HCT116 (cell line): ENCODE measurements at regions not wholly inside any gene's neighbourhood (a gene's known extent, or its start where the extent isn't known, plus 50 kb on each side); places are given as distances from the start of the nearest gene placed in this dataset.

Source experiments
- ATAC-seq: fragments of 200-7000 bp; cut with Tn5 transposase; 2 replicates; pipeline ENCODE4 v1.9.1; 2020; ENCODE audit warnings: mild to moderate bottlenecking, moderate library complexity
- BruUV-seq: library from RNA; stranded (reverse); fragments of 400-500 nt; replicated peaks from 2 replicates; lab custom pipeline; 2021; lab: Mats Ljungman, UMichigan
- CTCF ChIA-PET: fragments of 300-600 bp; sonication (Branson Sonifier 250); formaldehyde crosslinking; loops from one replicate; lab custom pipeline; 2021; ENCODE audit warnings: antibody characterized with exemption; lab: Charles Lee
- POLR2A ChIA-PET: fragments of 300-600, 350-600 bp; sonication (Branson Sonifier 250); formaldehyde crosslinking; loops from one replicate; lab custom pipeline; 2021; ENCODE audit warnings: antibody characterized with exemption; lab: Charles Lee
- RAD21 ChIA-PET, 2 experiments: fragments of 300-600 bp; sonication (Branson Sonifier 250); formaldehyde crosslinking; loops; one replicate each; lab custom pipeline; 2023; ENCODE audit warnings: low total read pairs in 2 of 2; ENCODE audit not compliant: uncharacterized antibody in 2 of 2, unreplicated experiment in 2 of 2, low non-redundant PET in 1 of 2; lab: Charles Lee
- DNase-seq: peaks from one replicate; pipeline ENCODE4 v3.0.0-alpha.2; 2010; ENCODE audit warnings: low read depth, low spot score
- H2AFZ ChIP-seq: fragments of 200-600 bp; shearing (Covaris generic), sonication (generic); 2 replicates; pipeline ENCODE4 v1.6.1; 2017; ENCODE audit warnings: low read depth, mixed run types, mixed read lengths, antibody characterized with exemption, low read length; ENCODE audit not compliant: poor library complexity, severe bottlenecking
- H3K27ac ChIP-seq: 2 replicates; pipeline ENCODE4 v1.5.1; 2012; ENCODE audit warnings: low read depth, low read length
- H3K27me3 ChIP-seq: fragments of 200-600 bp; sonication (generic); 2 replicates; pipeline ENCODE4 v1.6.1; 2016; ENCODE audit warnings: mixed run types, low read length, mixed read lengths; ENCODE audit not compliant: insufficient read depth
- H3K36me3 ChIP-seq, 2 experiments: fragments of 200-500 bp in 1 of 2; fragments of 200-600 bp in 1 of 2; sonication (Bioruptor generic) in 1 of 2; sonication (generic) in 1 of 2; 2 replicates each; pipeline versions ENCODE4 v1.5.1 to v1.6.1; 2014 to 2016; ENCODE audit warnings: low read length in 2 of 2, inconsistent platforms in 1 of 2, mixed read lengths in 1 of 2, mixed run types in 1 of 2; ENCODE audit not compliant: insufficient read depth in 2 of 2, control insufficient read depth in 1 of 2
- H3K4me1 ChIP-seq, 2 experiments: fragments of 200-600 bp in 1 of 2; sonication (generic) in 1 of 2; 2 replicates each; pipeline versions ENCODE4 v1.5.1 to v1.6.1; 2012 to 2017; ENCODE audit warnings: low read length in 2 of 2, inconsistent platforms in 1 of 2, mild to moderate bottlenecking in 1 of 2, mixed read lengths in 1 of 2, mixed run types in 1 of 2, moderate library complexity in 1 of 2; ENCODE audit not compliant: insufficient read depth in 2 of 2, control insufficient read depth in 1 of 2
- H3K4me2 ChIP-seq: fragments of 200-600 bp; sonication (generic); 2 replicates; pipeline ENCODE4 v1.6.1; 2017; ENCODE audit warnings: mixed run types, low read length, mixed read lengths
- H3K4me3 ChIP-seq, 2 experiments: fragments of 200-600 bp in 1 of 2; sonication (generic) in 1 of 2; replicated peaks in 1 of 2; 2 replicates each; pipeline ENCODE4 v1.5.1; 2011 to 2016; ENCODE audit warnings: low read length in 2 of 2, control low read depth in 1 of 2, low read depth in 1 of 2, mild to moderate bottlenecking in 1 of 2, mixed read lengths in 1 of 2, mixed run types in 1 of 2
- H3K79me2 ChIP-seq: fragments of 200-600 bp; sonication (generic); 2 replicates; pipeline ENCODE4 v1.6.1; 2017; ENCODE audit warnings: mild to moderate bottlenecking, mixed run types, low read length, moderate library complexity, mixed read lengths; ENCODE audit not compliant: insufficient read depth
- H3K9ac ChIP-seq: fragments of 200-600 bp; sonication (generic); 2 replicates; pipeline ENCODE4 v1.6.1; 2016; ENCODE audit warnings: low read length, mixed read lengths
- H3K9me2 ChIP-seq: fragments of 200-600 bp; sonication (generic), shearing (Covaris generic); 2 replicates; pipeline ENCODE4 v1.6.1; 2017; ENCODE audit warnings: mixed run types, mild to moderate bottlenecking, moderate library complexity; ENCODE audit not compliant: insufficient read depth
- H3K9me3 ChIP-seq, 2 experiments: fragments of 200-500 bp in 1 of 2; fragments of 200-600 bp in 1 of 2; sonication (Bioruptor generic) in 1 of 2; sonication (generic) in 1 of 2; 2 replicates each; pipeline ENCODE4 v1.6.1; 2014 to 2017; ENCODE audit warnings: low read length in 2 of 2, mixed read lengths in 2 of 2, inconsistent platforms in 1 of 2, low read depth in 1 of 2, mild to moderate bottlenecking in 1 of 2, mixed run types in 1 of 2, moderate library complexity in 1 of 2; ENCODE audit not compliant: control insufficient read depth in 1 of 2, insufficient read depth in 1 of 2
- H4K20me1 ChIP-seq: fragments of 200-600 bp; sonication (generic), shearing (Covaris generic); 2 replicates; pipeline ENCODE4 v1.6.1; 2017; ENCODE audit warnings: mixed run types, mild to moderate bottlenecking, moderate library complexity; ENCODE audit not compliant: insufficient read depth
- ATF3 ChIP-seq: IDR thresholded peaks from 2 replicates; pipeline ENCODE4 v1.6.1; 2012
- CBX3 ChIP-seq: IDR thresholded peaks from 2 replicates; pipeline ENCODE4 v1.6.1; 2012; ENCODE audit warnings: low read depth
- CTCF ChIP-seq, 3 experiments: fragments of 200-600 bp in 1 of 3; sonication (generic) in 1 of 3; IDR thresholded peaks in 2 of 3; conservative IDR thresholded peaks in 1 of 3; 2 replicates each; pipeline ENCODE4 v1.5.1; 2012 to 2017; ENCODE audit warnings: low read depth in 2 of 3, low read length in 2 of 3, antibody characterized with exemption in 1 of 3, borderline replicate concordance in 1 of 3, control low read depth in 1 of 3, mild to moderate bottlenecking in 1 of 3, mixed read lengths in 1 of 3, mixed run types in 1 of 3, moderate library complexity in 1 of 3; ENCODE audit not compliant: insufficient read depth in 1 of 3
- EGR1 ChIP-seq: IDR thresholded peaks from 2 replicates; pipeline ENCODE4 v1.6.1; 2012; ENCODE audit warnings: low read depth
- ELF1 ChIP-seq: IDR thresholded peaks from 2 replicates; pipeline ENCODE4 v1.6.1; 2012; ENCODE audit warnings: low read depth, borderline replicate concordance
- EZH2 ChIP-seq: fragments of 200-600 bp; sonication (generic); IDR thresholded peaks from 2 replicates; pipeline ENCODE4 v1.6.1; 2017; ENCODE audit warnings: antibody characterized with exemption, mixed run types
- EZH2phosphoT487 ChIP-seq: fragments of 200-600 bp; IDR thresholded peaks from 2 replicates; pipeline ENCODE4 v1.6.1; 2018; ENCODE audit warnings: antibody characterized with exemption, borderline replicate concordance
- FOSL1 ChIP-seq: IDR thresholded peaks from 2 replicates; pipeline ENCODE4 v1.6.1; 2012; ENCODE audit warnings: low read depth
- JUND ChIP-seq: IDR thresholded peaks from 2 replicates; pipeline ENCODE4 v1.6.1; 2012
- MAX ChIP-seq: IDR thresholded peaks from 2 replicates; pipeline ENCODE4 v1.6.1; 2012
- POLR2A ChIP-seq: IDR thresholded peaks from 2 replicates; pipeline ENCODE4 v1.7.0; 2011; ENCODE audit warnings: borderline replicate concordance; ENCODE audit not compliant: insufficient read depth, insufficient read length; ENCODE audit errors: extremely low read depth
- POLR2AphosphoS5 ChIP-seq: IDR thresholded peaks from 2 replicates; pipeline ENCODE4 v1.6.1; 2011; ENCODE audit warnings: mild to moderate bottlenecking, low read depth, low read length, moderate library complexity
- RAD21 ChIP-seq: IDR thresholded peaks from 2 replicates; pipeline ENCODE4 v1.6.1; 2012; ENCODE audit warnings: low read depth, mild to moderate bottlenecking
- REST ChIP-seq: IDR thresholded peaks from 2 replicates; pipeline ENCODE4 v1.6.1; 2012; ENCODE audit warnings: low read depth
- SIN3A ChIP-seq: IDR thresholded peaks from 2 replicates; pipeline ENCODE4 v1.6.1; 2012; ENCODE audit warnings: low read depth
- SRF ChIP-seq: IDR thresholded peaks from 2 replicates; pipeline ENCODE4 v1.6.1; 2012; ENCODE audit warnings: low read depth
- TCF7L2 ChIP-seq: IDR thresholded peaks from 2 replicates; pipeline ENCODE4 v1.7.0; 2011; ENCODE audit warnings: borderline replicate concordance, inconsistent platforms; ENCODE audit not compliant: insufficient read depth, insufficient read length; ENCODE audit errors: extremely low read depth
- YY1 ChIP-seq: IDR thresholded peaks from 2 replicates; pipeline ENCODE4 v1.6.1; 2011; ENCODE audit warnings: low read length, low read depth, moderate library complexity, mild to moderate bottlenecking; ENCODE audit not compliant: insufficient replicate concordance; ENCODE audit errors: extremely low read depth
- ZFX ChIP-seq: fragments of 450-650 bp; IDR thresholded peaks from 2 replicates; pipeline ENCODE4 v1.6.1; 2017
- ZNF274 ChIP-seq: fragments of 200-500 bp; sonication (Bioruptor generic); IDR thresholded peaks from 2 replicates; pipeline ENCODE4 v1.6.1; 2014; ENCODE audit warnings: mild to moderate bottlenecking, low read depth, low read length, inconsistent platforms
- intact Hi-C: fragments of 100-400 bp; cut with micrococcal nuclease; formaldehyde crosslinking; loops from 2 replicates; pipeline ENCODE4 v1.10.0; 2022

- Histone ChIP-seq H3K27me3 (no peaks in the 10 kb centered on the region), H3K4me3 (no peak overlapping the region), H3K36me3 (no peaks in the 10 kb centered on the region)
- DNase-seq = no peak
- RAD21 ChIA-PET = no interaction called here
- TF ChIP-seq ZFX (no peak), FOSL1 (no peak), EZH2 (no peak), YY1 (no peak), SRF (no peak), RAD21 (no peak), CBX3 (no peak), EGR1 (no peak), CTCF (IDR thresholded peaks at IDR 0.05 in 2 of 3, conservative IDR thresholded peaks at IDR 0.05 in 1 of 3; ENCODE audit: borderline replicate concordance in 1 of 3, insufficient read depth in 1 of 3, low read depth in 2 of 3, low read length in 2 of 3) (no peak), REST (no peak), SIN3A (no peak), ZNF274 (no peak), TCF7L2 (no peak), ELF1 (no peak), ATF3 (no peak), EZH2phosphoT487 (no peak), JUND (no peak), POLR2AphosphoS5 (no peak), MAX (no peak), POLR2A (no peak)
- TF ChIP-seq, all 23 proteins: peak for 0
- Histone ChIP-seq H3K4me2 (no peak overlapping the region), H3K27ac (no peak overlapping the region), H3K4me1 (no peaks in the 10 kb centered on the region), H2AFZ (no peak overlapping the region), H3K9ac (no peak overlapping the region), H3K9me3 (no peaks in the 10 kb centered on the region), H3K9me2 (0 out of 2 replicates have a peak, but pooled peaks cover 4% of the 10 kb centered on the region), H4K20me1 (no peaks in the 10 kb centered on the region), H3K79me2 (no peaks in the 10 kb centered on the region)
- intact Hi-C loops = no loop called here
- ChIA-PET POLR2A (no interaction called here), CTCF (interaction anchor here (0.6 kb wide), 1 partner anchor 75 kb away, joined by 3 read pairs; no protein-coding TSS in a partner anchor)
- ATAC-seq = no peak
- no TSS peak for BruUV-seq
These were observed 1137.0 kb downstream of the HACE1 start for GRCh38 chr6:103722683-103723082.
